DMS114 treated with DMSO at 0.1 percent for 48 hours (cell line): ENCODE measurements at regions not wholly inside any gene's neighbourhood (a gene's known extent, or its start where the extent isn't known, plus 50 kb on each side); places are given as distances from the start of the nearest gene placed in this dataset.

ENCODE experiments used
- DNase-seq: peaks from one replicate; lab custom pipeline; 2025; ENCODE audit not compliant: unreplicated experiment; lab: John Stamatoyannopoulos, UW

- no peak for DNase-seq
These were observed 111.8 kb upstream of the ZNF438 start for GRCh38 chr10:31143331-31143935.

- no peak for DNase-seq
These were observed 114.3 kb upstream of the ZNF438 start for GRCh38 chr10:31145986-31146385.

GRCh38 chr10:31146491-31147209 lies 115.0 kb upstream of the ZNF438 start:
- no peak for DNase-seq

DNA sequence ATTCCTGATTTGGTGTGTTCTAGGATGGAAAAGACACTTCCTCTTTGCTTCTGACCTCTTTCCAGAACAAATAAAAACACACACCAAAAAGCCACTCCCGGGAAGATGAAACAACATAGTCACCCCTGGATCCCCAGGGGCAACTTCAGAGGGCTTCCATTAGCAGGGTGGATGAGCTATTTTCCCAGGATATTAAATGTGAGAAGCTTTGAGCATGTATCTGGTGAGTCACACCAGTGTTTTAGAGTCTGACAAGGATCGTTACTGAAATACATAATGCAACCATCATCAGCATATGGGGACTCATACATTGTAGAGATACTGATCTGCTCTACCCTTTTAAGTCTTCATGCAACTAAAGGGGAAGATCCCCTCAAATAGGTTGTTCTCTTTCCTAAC lies 115.5 kb upstream of the ZNF438 start:
- DNase-seq: no peak

DNA sequence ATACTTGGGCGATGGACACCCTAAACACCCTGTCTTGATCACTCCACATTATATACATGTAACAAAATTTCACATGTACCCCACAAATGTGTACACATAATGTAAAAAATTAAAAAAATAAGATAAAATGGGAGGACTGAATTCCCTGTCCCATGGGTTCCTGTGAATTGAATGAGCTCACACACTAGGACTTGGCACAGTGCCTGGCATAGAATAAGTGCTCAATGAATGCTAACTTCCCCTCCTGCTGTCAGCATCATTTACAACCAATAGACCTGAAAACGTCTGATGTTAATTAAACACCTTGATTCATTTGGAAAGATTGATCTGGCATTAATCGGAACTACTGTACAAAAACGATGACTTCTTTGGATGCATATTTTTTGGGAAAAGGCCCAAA lies 117.3 kb upstream of the ZNF438 start:
- no peak for DNase-seq

DNA sequence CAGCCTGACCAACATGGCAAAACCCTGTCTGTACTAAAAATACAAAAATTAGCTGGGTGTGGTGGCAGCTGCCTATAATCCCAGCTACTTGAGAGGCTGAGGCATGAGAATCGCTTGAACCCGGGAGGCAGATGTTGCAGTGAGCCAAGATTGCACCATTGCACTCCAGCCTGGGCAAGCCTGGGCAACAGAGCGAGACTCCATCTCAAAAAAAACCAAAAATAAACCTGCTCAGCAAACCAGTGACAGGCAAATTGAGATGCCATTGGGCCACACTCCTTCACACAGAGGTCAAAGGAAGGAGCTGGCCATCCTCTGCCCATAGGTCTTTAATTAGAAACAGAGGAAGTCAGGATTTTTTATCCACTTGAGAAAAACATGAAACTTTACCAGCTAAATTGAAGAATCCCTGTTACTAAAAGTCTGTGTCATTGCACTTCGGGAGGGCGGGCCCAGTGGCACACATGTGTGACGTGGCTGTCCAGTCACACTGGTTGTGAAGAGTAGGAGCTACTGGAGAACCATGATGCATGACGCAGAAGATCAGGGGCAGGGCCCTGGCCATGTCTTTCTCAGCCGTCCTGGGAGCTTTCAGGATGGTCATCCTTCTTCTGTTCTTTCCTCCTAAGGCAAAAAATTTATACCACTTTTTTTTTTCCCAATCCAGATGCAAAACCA lies 118.3 kb upstream of the ZNF438 start:
- no peak for DNase-seq

GRCh38 chr10:31151301-31151700 lies 119.6 kb upstream of the ZNF438 start:
- DNase-seq: no peak

GRCh38 chr10:31152421-31153135 lies 120.9 kb upstream of the ZNF438 start:
- DNase-seq: no peak

GRCh38 chr10:31153161-31153560 lies 121.5 kb upstream of the ZNF438 start:
- no peak for DNase-seq

- no peak for DNase-seq
These were observed 122.0 kb upstream of the ZNF438 start for GRCh38 chr10:31153692-31154091.

DNA sequence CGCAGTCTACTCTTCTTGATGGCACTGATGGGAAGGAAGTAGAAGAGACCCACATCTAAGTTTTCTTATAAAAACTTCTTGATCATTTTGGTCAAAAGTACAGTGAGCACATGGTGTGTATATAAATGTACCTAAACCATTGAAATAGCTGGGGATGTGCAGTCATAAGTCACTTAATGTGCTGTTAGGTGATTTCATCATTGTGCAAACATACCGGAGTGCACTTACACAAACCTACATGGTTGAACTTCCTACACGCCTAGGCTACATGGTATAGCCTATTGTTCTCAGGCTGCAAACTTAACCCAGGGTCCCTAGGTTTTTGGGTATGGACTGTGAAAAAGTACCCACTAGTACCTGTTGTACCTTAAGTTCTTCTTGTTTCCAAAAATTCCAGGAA lies 123.3 kb upstream of the ZNF438 start:
- DNase-seq: no peak

GRCh38 chr10:31157123-31158010 lies 125.7 kb upstream of the ZNF438 start:
- no peak for DNase-seq

DNA sequence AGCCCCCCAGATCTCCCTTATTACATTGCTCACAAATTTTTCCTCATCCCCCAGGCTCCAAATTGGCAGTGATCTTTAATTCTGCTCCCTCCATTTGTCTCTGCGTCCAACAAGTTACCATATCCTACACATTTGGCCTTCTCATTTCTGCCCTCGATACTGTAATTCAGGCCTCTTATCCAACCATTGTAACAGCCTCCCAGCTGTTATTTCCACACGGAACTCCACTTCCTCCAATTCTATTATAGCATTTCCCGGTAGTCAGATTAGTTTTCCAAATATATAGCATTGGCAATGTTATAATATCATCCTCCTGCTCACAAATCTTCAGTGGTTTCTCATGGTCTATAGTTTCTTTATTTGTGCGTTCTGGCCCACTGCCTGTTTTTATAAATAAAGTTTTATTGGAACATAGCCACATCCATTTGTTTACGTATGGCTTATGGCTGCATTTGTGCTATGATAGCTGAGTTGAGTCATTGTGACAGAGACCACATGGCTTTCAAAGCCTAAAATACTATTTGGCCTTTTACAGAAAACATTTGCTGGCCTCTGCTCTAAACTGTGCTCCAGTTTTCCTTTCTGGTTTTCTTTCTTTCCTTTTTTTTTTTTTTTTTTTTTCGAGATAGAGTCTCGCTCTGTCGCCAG lies 126.5 kb upstream of the ZNF438 start:
- DNase-seq: no peak

DNA sequence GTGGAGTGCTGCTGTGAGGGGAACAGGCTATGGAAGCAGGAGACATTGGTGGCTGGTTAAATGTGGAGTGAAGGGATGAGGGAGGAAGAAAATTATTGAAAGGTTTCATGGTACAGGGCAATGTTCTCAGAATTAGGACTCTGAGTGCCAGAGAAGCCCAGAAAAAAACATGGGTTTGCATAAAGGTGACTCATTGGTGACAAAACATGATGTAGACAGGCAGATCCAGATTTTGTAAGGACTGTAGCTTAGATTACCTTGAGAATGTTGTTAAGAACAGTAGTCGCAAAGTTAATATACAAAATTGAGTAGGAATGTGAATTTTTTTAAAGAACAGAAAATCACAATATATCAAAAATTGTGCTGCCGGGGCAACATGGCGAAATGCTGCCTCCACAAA lies 134.9 kb upstream of the ZNF438 start:
- DNase-seq: no peak

GRCh38 chr10:31170636-31171035 lies 139.0 kb upstream of the ZNF438 start:
- DNase-seq: no peak

- DNase-seq: no peak
These were observed 139.9 kb upstream of the ZNF438 start for GRCh38 chr10:31171402-31172083.

GRCh38 chr10:31172925-31173324 lies 141.3 kb upstream of the ZNF438 start:
- no peak for DNase-seq

- DNase-seq: no peak
These were observed 142.1 kb upstream of the ZNF438 start for GRCh38 chr10:31173752-31174151.

DNA sequence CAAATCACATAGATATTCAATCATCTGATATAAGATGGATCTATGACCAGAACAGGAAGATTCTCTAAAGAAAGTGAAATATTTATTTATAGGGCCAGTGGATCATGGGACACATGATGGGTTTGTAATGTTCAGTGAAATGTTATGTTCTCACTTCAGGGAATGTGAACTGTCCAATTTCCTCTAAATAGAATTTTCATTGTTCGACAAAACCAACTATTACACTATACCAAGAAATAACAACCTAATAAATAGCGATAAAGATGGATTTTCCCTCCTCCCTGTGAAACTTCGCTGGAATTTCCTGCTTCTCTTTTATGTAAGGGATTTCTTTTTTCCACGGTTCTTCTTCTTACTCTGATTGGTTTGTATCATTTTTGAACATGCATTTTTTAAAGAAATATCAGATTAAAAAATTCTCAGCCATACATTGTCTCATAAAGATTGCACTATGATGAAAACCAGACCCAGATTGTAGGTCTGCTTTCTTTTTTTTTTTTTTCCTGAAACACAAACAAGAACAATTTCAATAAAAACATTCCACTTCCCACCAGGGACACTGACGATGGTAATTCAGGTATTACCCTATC lies 139.8 kb upstream of the ZEB1 start:
- DNase-seq: no peak
